ENCODE measurements at regions not wholly inside any gene's neighbourhood (a gene's known extent, or its start where the extent isn't known, plus 50 kb on each side); places are given as distances from the start of the nearest gene placed in this dataset.

DNA sequence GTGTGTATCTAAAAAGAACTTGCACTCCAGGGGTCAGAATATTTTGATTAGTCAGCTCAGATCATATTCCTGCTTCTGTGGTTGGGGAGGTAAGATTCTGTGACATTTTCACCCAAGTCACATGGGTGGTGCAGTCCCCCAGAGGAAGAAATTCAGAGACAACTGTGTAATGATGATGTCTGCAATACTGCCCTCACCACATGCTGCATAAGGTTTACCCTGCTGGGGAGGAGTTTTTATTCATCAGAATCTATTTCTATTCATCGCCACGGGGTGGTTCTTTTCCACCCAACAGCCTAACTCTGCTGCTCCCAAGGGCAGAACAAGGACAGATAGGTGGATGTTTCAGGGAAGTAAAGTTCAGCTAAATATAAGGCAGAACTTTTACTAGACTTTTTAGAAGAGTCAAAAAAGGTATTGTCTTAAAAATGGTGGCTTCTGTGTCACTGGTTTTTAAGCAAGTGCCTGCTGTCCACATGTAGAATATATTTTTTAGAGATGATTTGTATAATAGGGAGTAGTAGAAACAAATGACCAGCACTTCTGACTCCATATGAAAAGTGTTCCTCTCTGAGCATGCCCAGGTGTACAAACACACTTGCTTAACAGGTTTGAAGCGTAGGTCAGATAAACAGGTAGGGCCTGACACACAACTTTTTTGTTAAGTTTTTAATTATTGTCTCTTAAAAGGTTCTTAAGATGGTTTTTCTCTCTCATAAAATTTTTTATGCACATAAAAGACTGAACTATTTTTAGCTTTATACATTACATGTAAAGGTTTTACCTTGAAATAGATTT, 352.7 kb downstream of the LRRC70 start:
- no peak overlapping the region for H3K9ac ChIP-seq (ENCODE audit: extremely low read depth, insufficient read length, low read length)
- H4K8ac ChIP-seq (replicated peaks; ENCODE audit: insufficient read length, low read depth, low read length): no peak overlapping the region
- no peak overlapping the region for H2BK12ac ChIP-seq (ENCODE audit: insufficient read length, low read depth, low read length)
- H4K5ac ChIP-seq (ENCODE audit: insufficient read length, low read depth, low read length): no peak overlapping the region
- H3K23ac ChIP-seq (ENCODE audit: insufficient read length, low read depth, low read length): no peak overlapping the region
- no peaks in the 10 kb centered on the region for H3K9me3 ChIP-seq (ENCODE audit: control insufficient read depth, low read depth, low read length)
- no CpG with 5 or more reads among the region's 3 CpGs for WGBS (ENCODE audit: extremely low coverage, insufficient read length, low lambda C conversion rate)
- H3K4me3 Mint-ChIP-seq: no peak overlapping the region
- no peak overlapping the region for H3K27ac ChIP-seq (ENCODE audit: insufficient read length, low read depth, low read length)
- no peak overlapping the region for H3K4ac ChIP-seq (ENCODE audit: low read depth, low read length)
- DNase-seq: no peak
- no peaks in the 10 kb centered on the region for H3K79me2 ChIP-seq (ENCODE audit: insufficient read depth, low read length)
- H3K56ac ChIP-seq (ENCODE audit: insufficient read length, low read depth, low read length): no peak overlapping the region
- no peak overlapping the region for H3K14ac ChIP-seq (ENCODE audit: insufficient read depth, low read length)
- no peaks in the 10 kb centered on the region for H4K20me1 ChIP-seq (ENCODE audit: control insufficient read depth, insufficient read depth, insufficient read length)
- no peaks in the 10 kb centered on the region for H3K4me1 Mint-ChIP-seq
- no peaks in the 10 kb centered on the region for H3K79me1 ChIP-seq (ENCODE audit: insufficient read depth, low read depth, low read length, poor library complexity, severe bottlenecking)
- no peak overlapping the region for H2AK5ac ChIP-seq (ENCODE audit: insufficient read length, low read length)
- H2BK20ac ChIP-seq (ENCODE audit: low read depth, low read length, poor library complexity, severe bottlenecking): no peak overlapping the region
- no peak overlapping the region for H3K18ac ChIP-seq (ENCODE audit: insufficient read length, low read depth, low read length)
- H3K23me2 ChIP-seq (ENCODE audit: insufficient read length, low read depth, low read length, poor library complexity, severe bottlenecking): no peaks in the 10 kb centered on the region
- no peak overlapping the region for H3K4me2 ChIP-seq (ENCODE audit: insufficient read depth, insufficient read length, low read length)
- H3K27me3 Mint-ChIP-seq (ENCODE audit: low read depth): no peaks in the 10 kb centered on the region
- TF ChIP-seq, protein P1, sequence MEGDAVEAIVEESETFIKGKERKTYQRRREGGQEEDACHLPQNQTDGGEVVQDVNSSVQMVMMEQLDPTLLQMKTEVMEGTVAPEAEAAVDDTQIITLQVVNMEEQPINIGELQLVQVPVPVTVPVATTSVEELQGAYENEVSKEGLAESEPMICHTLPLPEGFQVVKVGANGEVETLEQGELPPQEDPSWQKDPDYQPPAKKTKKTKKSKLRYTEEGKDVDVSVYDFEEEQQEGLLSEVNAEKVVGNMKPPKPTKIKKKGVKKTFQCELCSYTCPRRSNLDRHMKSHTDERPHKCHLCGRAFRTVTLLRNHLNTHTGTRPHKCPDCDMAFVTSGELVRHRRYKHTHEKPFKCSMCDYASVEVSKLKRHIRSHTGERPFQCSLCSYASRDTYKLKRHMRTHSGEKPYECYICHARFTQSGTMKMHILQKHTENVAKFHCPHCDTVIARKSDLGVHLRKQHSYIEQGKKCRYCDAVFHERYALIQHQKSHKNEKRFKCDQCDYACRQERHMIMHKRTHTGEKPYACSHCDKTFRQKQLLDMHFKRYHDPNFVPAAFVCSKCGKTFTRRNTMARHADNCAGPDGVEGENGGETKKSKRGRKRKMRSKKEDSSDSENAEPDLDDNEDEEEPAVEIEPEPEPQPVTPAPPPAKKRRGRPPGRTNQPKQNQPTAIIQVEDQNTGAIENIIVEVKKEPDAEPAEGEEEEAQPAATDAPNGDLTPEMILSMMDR (conservative IDR thresholded peaks at IDR 0.05): no peak
- no peaks in the 10 kb centered on the region for H3K27me3 ChIP-seq (ENCODE audit: insufficient read depth, low read length)
- H3K36me3 Mint-ChIP-seq (ENCODE audit: insufficient read depth in 1 of 3, low read depth in 3 of 3): no peaks in the 10 kb centered on the region
- no peak overlapping the region for H2BK5ac ChIP-seq (ENCODE audit: insufficient read length, low read length)
- H2BK15ac ChIP-seq (ENCODE audit: low read depth, low read length): no peak overlapping the region
- no peak overlapping the region for H3T11ph ChIP-seq (ENCODE audit: low read length)
- no peaks in the 10 kb centered on the region; a peak in 2 of 5 replicates for H3K9me3 Mint-ChIP-seq
- no peaks in the 10 kb centered on the region for H3K4me1 ChIP-seq (ENCODE audit: insufficient read depth, low read length)
- no peak overlapping the region for H2BK120ac ChIP-seq (ENCODE audit: low read depth, low read length, poor library complexity, severe bottlenecking)
- no peak overlapping the region for H4K91ac ChIP-seq (ENCODE audit: insufficient read length, low read depth, low read length)
- no peak overlapping the region for H3K27ac Mint-ChIP-seq
- H2AFZ ChIP-seq (ENCODE audit: low read length): no peak overlapping the region

Data from H9 (cell line).